ENCODE measurements at regions not wholly inside any gene's neighbourhood (a gene's known extent, or its start where the extent isn't known, plus 50 kb on each side); places are given as distances from the start of the nearest gene placed in this dataset.

DNA sequence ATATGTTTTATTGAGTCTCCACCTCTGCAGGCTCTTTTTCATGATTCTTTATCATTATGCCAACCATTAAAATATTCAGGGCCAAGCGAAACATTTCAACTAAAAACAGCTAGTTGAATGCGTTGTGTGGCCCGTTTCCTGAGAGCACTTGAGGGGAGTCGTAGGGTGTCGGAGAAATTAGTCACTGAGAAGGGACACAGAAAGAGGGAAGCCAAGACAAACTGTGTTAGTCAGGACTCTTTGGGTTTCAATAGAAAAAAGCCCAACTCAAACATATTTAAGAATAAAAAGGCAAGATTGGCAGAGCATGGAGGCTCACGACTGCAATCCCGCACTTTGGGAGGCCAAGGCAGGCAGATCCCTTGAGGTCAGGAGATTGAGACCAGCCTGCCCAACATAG lies 58.9 kb downstream of the MAFB start:
- POLR2A ChIA-PET (ENCODE audit: partially characterized antibody): no interaction called here
- no peak overlapping the region for H2AK5ac ChIP-seq (ENCODE audit: low read depth, low read length)
- no peak for FAIRE-seq
- no peak for TF ChIP-seq CBX5 (IDR thresholded peaks at IDR 0.05; ENCODE audit: low read depth, low read length)
- TF ChIP-seq SIX5 (IDR thresholded peaks at IDR 0.05; ENCODE audit: low read depth, low read length): no peak
- no peak for TF ChIP-seq CEBPB (IDR thresholded peaks at IDR 0.05; ENCODE audit: low read depth, low read length)
- TF ChIP-seq RNF2 (IDR thresholded peaks at IDR 0.05; ENCODE audit: borderline replicate concordance, low read depth, low read length, missing control alignments, poor library complexity, severe bottlenecking): no peak
- TF ChIP-seq CHD1 (IDR thresholded peaks at IDR 0.05; ENCODE audit: low read depth, low read length): no peak
- no peak for TF ChIP-seq CBX8 (IDR thresholded peaks at IDR 0.05; ENCODE audit: borderline replicate concordance, low read depth, low read length)
- TF ChIP-seq TBP (IDR thresholded peaks at IDR 0.05; ENCODE audit: low read depth, low read length): no peak
- TF ChIP-seq EP300 (IDR thresholded peaks at IDR 0.05; ENCODE audit: borderline replicate concordance in 1 of 2, low read depth in 2 of 2, low read length in 2 of 2): no peak
- TF ChIP-seq CHD2 (IDR thresholded peaks at IDR 0.05; ENCODE audit: low read length): no peak
- no peak for TF ChIP-seq CTBP2 (IDR thresholded peaks at IDR 0.05; ENCODE audit: borderline replicate concordance, insufficient read depth, insufficient read length, low read length)
- TF ChIP-seq BRCA1 (IDR thresholded peaks at IDR 0.05; ENCODE audit: low read depth, low read length): no peak
- no peak for TF ChIP-seq SP1 (IDR thresholded peaks at IDR 0.05; ENCODE audit: low read depth, low read length)
- TF ChIP-seq TEAD4 (IDR thresholded peaks at IDR 0.05; ENCODE audit: low read depth, low read length): no peak
- TF ChIP-seq SAP30 (IDR thresholded peaks at IDR 0.05; ENCODE audit: insufficient read depth, insufficient replicate concordance, low read length): no peak
- no peak for TF ChIP-seq CREB1 (IDR thresholded peaks at IDR 0.05)
- TF ChIP-seq JUN (IDR thresholded peaks at IDR 0.05; ENCODE audit: low read depth, low read length): no peak

More for the DNA sequence above, 58.9 kb downstream of the MAFB start:
- Histone ChIP-seq H3K36me3 (ENCODE audit: control insufficient read depth in 2 of 4, insufficient read depth in 4 of 4, low read length in 3 of 4) (no peaks in the 10 kb centered on the region), H3K23ac (ENCODE audit: insufficient read length) (no peak overlapping the region), H2BK12ac (ENCODE audit: low read depth, low read length) (no peak overlapping the region), H3K23me2 (ENCODE audit: low read depth, low read length) (no peaks in the 10 kb centered on the region), H3K9ac (replicated peaks in 1 of 4; ENCODE audit: extremely low read depth in 1 of 4, low read depth in 3 of 4, low read length in 3 of 4) (no peak overlapping the region), H3K4me2 (ENCODE audit: insufficient read depth in 1 of 2, low read depth in 2 of 2, low read length in 2 of 2) (no peak overlapping the region), H3K27ac (ENCODE audit: low read depth, low read length) (no peak overlapping the region), H3K4me3 (ENCODE audit: extremely low read depth in 1 of 4, insufficient read depth in 2 of 4, low read depth in 3 of 4, low read length in 4 of 4) (no peak overlapping the region), H3K56ac (replicated peaks; ENCODE audit: insufficient read length, low read depth, low read length) (no peak overlapping the region), H4K20me1 (replicated peaks in 1 of 2; ENCODE audit: control insufficient read depth in 1 of 2, insufficient read depth in 2 of 2, low read length in 2 of 2) (no peaks in the 10 kb centered on the region), H3K79me2 (ENCODE audit: control insufficient read depth in 1 of 2, insufficient read depth in 2 of 2, low read length in 2 of 2) (no peaks in the 10 kb centered on the region), H3K4me1 (replicated peaks in 1 of 4; ENCODE audit: control insufficient read depth in 3 of 4, insufficient read depth in 4 of 4, low read length in 3 of 4) (0 out of 7 replicates have a peak, but pooled peaks cover 0 to 2% (median 0%) of the 10 kb centered on the region in 4 experiments), H4K5ac (ENCODE audit: insufficient read length, low read depth, low read length) (no peak overlapping the region), H3K79me1 (ENCODE audit: low read depth, low read length) (no peaks in the 10 kb centered on the region), H2AFZ (ENCODE audit: low read length) (no peak overlapping the region), H4K8ac (ENCODE audit: extremely low read depth, insufficient read depth, low read length) (no peak overlapping the region), H3K18ac (ENCODE audit: extremely low read depth, low read length) (no peak overlapping the region), H3K4ac (replicated peaks; ENCODE audit: insufficient read length, low read depth, low read length) (no peak overlapping the region), H2BK15ac (ENCODE audit: low read length) (no peak overlapping the region), H3K9me3 (ENCODE audit: insufficient read depth in 2 of 2, low read depth in 1 of 2, low read length in 1 of 2) (peaks cover 0 to 2% of the 10 kb centered on the region in 2 experiments; a peak in 1 of 4 replicates), H3K27me3 (replicated peaks in 1 of 4; ENCODE audit: control insufficient read depth in 3 of 4, extremely low read depth in 1 of 4, insufficient read depth in 3 of 4, low read length in 3 of 4) (no peaks in the 10 kb centered on the region), H2BK20ac (ENCODE audit: low read length) (no peak overlapping the region), H3K14ac (ENCODE audit: insufficient read length) (no peak overlapping the region), H2BK120ac (replicated peaks; ENCODE audit: low read depth, low read length) (no peak overlapping the region), H2BK5ac (ENCODE audit: low read depth, low read length) (no peak overlapping the region), H4K91ac (replicated peaks; ENCODE audit: insufficient read length, low read length) (no peak overlapping the region)
- CTCF ChIA-PET (ENCODE audit: partially characterized antibody): interaction anchor here (0.5 to 0.9 kb wide), 3 partner anchors 22 to 239 kb away, joined by 3 to 4 read pairs (median 3); no protein-coding TSS in a partner anchor
- 89% methylated on average over 7 of the region's 7 CpGs; no CpG with 5 or more reads in 1 of the 2 experiments for WGBS, 2 experiments (ENCODE audit: extremely low coverage in 1 of 2, insufficient coverage in 1 of 2, insufficient read length in 1 of 2, insufficient replicate concordance in 2 of 2, low coverage in 1 of 2, low lambda C conversion rate in 2 of 2, missing lambda C conversion rate in 1 of 2)
- no peak for DNase-seq (ENCODE audit: low read depth in 1 of 2, low spot score in 2 of 2)
